Effector CD8-positive, alpha-beta T cell (primary cell): ENCODE measurements at regions not wholly inside any gene's neighbourhood (a gene's known extent, or its start where the extent isn't known, plus 50 kb on each side); places are given as distances from the start of the nearest gene placed in this dataset.

Source experiments
- DNase-seq: peaks from one replicate; lab custom pipeline; 2025; lab: John Stamatoyannopoulos, UW

- no peak for DNase-seq
Measured at GRCh38 chr4:13844740-13845139, 217.2 kb upstream of the BOD1L1 start.

GRCh38 chr4:13849778-13850177 is 222.3 kb upstream of the BOD1L1 start:
- no peak for DNase-seq

- no peak for DNase-seq
Measured at GRCh38 chr4:13851085-13851940, 223.8 kb upstream of the BOD1L1 start.

GRCh38 chr4:13852411-13852810 is 224.9 kb upstream of the BOD1L1 start:
- no peak for DNase-seq

- DNase-seq, result no peak
Measured at GRCh38 chr4:13856387-13856786, 228.9 kb upstream of the BOD1L1 start.

GRCh38 chr4:13857397-13857796 is 229.9 kb upstream of the BOD1L1 start:
- no peak for DNase-seq

- DNase-seq, result no peak
Measured at GRCh38 chr4:13857800-13858199, 230.3 kb upstream of the BOD1L1 start.

- DNase-seq, result no peak
Measured at GRCh38 chr4:13859423-13859822, 231.9 kb upstream of the BOD1L1 start.

- DNase-seq, result no peak
Measured at GRCh38 chr4:13860126-13860525, 232.6 kb upstream of the BOD1L1 start.

- no peak for DNase-seq
Measured at GRCh38 chr4:13865871-13866669, 238.5 kb upstream of the BOD1L1 start.

- DNase-seq, result no peak
Measured at GRCh38 chr4:13866881-13867280, 239.4 kb upstream of the BOD1L1 start.

GRCh38 chr4:13872155-13872554 is 244.6 kb upstream of the BOD1L1 start:
- no peak for DNase-seq

- no peak for DNase-seq
Measured at GRCh38 chr4:13872955-13873354, 245.4 kb upstream of the BOD1L1 start.

- DNase-seq, result no peak
Measured at GRCh38 chr4:13875181-13875580, 247.7 kb upstream of the BOD1L1 start.

GRCh38 chr4:13876131-13876530 is 248.6 kb upstream of the BOD1L1 start:
- DNase-seq, result no peak

GRCh38 chr4:13876940-13877339 is 249.4 kb upstream of the BOD1L1 start:
- no peak for DNase-seq

- no peak for DNase-seq
Measured at GRCh38 chr4:13877626-13878025, 250.1 kb upstream of the BOD1L1 start.

- DNase-seq, result no peak
Measured at GRCh38 chr4:13881892-13882291, 254.4 kb upstream of the BOD1L1 start.

- DNase-seq, result no peak
Measured at GRCh38 chr4:13887010-13887409, 259.5 kb upstream of the BOD1L1 start.

GRCh38 chr4:13888112-13888511 is 260.6 kb upstream of the BOD1L1 start:
- DNase-seq, result no peak

- DNase-seq, result no peak
Measured at GRCh38 chr4:13891544-13891939, 264.0 kb upstream of the BOD1L1 start.

- no peak for DNase-seq
Measured at GRCh38 chr4:13892739-13893105, 265.2 kb upstream of the BOD1L1 start.

- DNase-seq, result no peak
Measured at GRCh38 chr4:13893211-13893610, 265.7 kb upstream of the BOD1L1 start.
